NCI-H1436 treated with DMSO at 0.1 percent for 48 hours (cell line): ENCODE measurements at regions not wholly inside any gene's neighbourhood (a gene's known extent, or its start where the extent isn't known, plus 50 kb on each side); places are given as distances from the start of the nearest gene placed in this dataset.

ENCODE experiments used
- DNase-seq: peaks from one replicate; lab custom pipeline; 2025; lab: John Stamatoyannopoulos, UW

GRCh38 chr12:24603371-24603770, 345.5 kb downstream of the BCAT1 start:
- no peak for DNase-seq

- DNase-seq: no peak
Observed at GRCh38 chr12:24600996-24601395, 347.9 kb downstream of the BCAT1 start.

GRCh38 chr12:24600551-24600950, 348.4 kb downstream of the BCAT1 start:
- DNase-seq: no peak

DNA sequence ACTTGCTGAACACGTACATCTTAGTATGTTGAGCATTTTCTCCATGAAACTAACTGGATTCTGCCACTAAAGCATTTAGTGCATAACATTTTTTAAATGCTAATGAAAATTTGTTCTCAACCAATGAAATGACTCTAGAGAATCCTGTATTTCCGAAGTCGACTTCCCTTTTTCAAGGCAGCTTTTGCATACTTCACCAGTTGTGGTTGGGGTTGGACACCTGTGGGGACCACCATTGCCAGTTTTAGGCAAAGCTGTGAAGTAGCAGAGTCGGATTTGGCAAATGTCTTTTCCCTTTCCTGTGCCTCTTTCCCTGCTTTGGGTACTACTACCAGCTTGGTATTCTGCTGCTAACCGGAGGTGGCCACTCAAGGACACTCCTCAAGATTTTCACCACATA, 349.2 kb downstream of the BCAT1 start:
- DNase-seq: no peak

- DNase-seq: no peak
Observed at GRCh38 chr12:24597580-24597979, 351.3 kb downstream of the BCAT1 start.

- DNase-seq: peak; percentile 53
Observed at GRCh38 chr12:24596768-24597388, 352.0 kb downstream of the BCAT1 start.

DNA sequence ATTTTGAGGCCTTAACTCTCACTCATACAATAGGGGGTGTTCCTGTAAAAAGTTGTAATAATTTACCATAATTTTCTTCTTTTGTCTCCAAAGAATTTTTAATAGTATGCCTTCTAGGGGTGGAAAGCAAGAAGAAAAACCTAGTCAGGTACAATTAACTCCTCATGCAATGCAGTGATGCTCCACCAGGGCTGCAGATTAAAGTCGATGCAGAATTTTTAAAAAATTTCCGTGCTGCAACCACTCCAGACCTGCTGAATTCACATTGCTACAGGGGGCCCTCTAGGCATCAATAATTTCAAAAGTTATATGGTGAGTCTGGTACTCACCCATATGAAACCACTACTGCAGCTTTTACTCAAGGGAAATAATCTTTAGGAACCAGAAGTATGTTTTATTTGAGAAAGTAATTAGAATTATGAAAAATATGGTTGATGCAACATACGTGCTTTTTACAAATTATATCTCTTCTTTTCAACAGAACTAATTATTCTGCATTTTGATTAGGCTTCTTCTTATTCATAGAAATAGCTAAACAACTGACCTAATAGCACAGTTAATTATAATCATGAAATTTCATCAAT, 353.2 kb downstream of the BCAT1 start:
- DNase-seq: no peak

DNA sequence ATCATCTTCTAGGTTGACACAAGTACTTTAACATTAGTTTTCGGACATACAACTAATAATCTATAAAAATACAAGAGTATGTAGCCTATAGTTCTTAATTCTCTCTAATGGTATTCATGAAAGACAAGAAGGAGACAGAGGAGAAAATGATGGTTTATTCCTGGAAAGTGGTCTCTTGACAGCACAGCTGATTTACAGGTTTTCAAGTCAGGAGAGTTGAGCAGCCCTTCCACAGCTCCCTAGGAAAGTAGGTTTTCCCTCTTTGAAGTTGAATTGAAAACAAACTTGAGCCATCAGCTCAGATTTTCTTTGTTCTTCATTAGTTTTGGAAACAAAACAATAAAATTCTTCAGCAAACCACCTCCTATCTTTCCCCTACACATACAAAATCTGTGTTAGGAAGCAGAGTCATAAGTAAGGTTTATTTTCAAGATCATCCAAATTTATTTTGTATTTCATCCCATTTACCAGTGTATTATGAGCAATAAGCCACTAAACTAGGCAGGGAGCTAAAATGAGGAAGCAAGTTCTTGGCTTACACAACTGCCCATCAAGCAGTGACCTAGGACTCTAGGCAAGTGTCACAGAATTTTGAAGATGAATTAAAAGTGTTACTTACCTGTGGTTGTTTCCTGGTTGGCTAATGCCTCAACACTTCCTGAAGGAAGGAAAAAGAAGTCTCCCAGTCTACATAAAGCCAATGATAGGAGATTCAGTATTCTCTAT, 357.0 kb downstream of the BCAT1 start:
- DNase-seq: no peak

- DNase-seq: no peak
Observed at GRCh38 chr12:24591079-24591626, 357.7 kb downstream of the BCAT1 start.

GRCh38 chr12:24586293-24586692, 362.6 kb downstream of the BCAT1 start:
- no peak for DNase-seq

DNA sequence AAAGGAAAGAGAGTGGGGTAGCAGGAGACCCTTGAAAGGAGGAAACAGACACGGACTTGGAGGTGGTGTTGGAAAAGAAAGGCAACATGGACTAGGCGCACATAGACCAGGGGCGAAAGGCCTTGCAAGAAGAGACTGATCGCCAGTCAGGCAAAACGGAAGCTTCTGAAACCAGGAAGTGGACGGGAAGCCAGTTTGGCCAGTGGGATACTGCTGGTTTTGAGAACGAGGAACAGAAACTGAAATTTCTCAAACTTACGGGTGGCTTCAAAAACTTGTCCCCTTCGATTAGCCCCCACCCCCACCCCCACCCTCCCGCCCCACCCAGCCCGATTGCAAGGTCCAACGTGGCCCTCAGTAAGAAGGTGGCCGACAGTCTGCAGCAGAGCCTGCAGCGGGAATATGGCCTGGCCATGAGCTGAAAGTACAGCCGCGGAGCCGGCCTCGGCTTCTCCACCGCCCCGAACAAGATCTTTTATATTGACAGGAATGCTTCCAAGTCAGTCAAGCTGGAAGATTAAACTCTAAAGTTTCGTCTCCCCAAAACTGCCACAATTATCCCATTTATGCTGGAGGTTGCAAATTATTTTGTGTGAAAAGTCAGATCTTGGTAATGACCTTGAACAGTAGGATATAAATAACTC, 364.7 kb downstream of the BCAT1 start:
- DNase-seq: no peak

DNA sequence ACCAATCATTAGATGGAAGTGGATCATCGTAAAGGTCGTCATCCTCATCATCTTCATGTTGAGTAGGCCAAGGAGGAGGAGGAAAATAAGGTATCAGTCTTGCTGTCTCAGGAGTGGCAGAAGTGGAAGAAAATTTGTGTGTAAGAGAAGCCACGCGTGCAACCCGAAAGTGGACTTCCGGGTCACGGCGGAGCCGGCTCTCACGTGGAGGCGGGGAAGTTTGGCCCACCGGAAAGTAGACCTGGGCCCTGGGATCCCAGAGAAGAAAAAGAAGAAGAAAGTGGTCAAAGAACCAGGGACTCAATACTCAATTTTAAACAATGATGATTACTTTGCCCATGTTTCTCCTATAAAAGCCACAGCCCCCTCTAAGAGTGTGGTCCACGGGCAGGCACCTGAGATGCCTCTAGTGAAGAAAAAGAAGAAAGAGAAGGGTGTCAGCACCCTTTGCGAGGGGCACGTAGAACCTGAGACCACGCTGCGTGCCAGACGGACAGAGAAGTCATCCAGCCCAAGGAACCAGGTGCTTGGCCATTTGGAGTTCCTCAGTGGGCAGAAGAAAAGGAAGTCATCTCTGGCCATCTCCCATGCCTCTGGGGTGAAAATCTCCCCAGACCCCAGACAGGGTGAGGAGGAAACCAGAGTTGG, 365.8 kb downstream of the BCAT1 start:
- DNase-seq: no peak

DNA sequence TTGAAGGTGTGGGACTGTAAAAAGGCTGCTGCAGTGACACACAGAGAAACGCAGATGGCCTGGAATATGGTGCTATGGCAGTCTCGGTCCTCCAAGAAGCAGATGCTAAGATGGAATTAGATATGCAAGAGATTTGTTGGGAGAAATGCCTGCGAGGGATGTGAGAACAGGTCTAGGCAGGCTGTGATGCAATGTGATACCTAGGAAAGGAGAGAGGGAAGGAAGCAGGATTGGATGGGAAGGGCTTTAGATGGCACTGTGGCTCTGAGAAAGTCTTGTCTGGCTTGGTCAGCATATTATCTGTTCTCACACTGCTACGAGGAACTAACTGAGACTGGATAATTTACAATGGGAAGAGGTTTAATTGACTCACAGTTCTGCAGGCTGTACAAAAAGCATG, 374.4 kb downstream of the BCAT1 start:
- DNase-seq: no peak

- DNase-seq: no peak
Observed at GRCh38 chr12:24573621-24574020, 375.3 kb downstream of the BCAT1 start.

GRCh38 chr12:24565300-24565699, 383.6 kb downstream of the BCAT1 start:
- DNase-seq: no peak

DNA sequence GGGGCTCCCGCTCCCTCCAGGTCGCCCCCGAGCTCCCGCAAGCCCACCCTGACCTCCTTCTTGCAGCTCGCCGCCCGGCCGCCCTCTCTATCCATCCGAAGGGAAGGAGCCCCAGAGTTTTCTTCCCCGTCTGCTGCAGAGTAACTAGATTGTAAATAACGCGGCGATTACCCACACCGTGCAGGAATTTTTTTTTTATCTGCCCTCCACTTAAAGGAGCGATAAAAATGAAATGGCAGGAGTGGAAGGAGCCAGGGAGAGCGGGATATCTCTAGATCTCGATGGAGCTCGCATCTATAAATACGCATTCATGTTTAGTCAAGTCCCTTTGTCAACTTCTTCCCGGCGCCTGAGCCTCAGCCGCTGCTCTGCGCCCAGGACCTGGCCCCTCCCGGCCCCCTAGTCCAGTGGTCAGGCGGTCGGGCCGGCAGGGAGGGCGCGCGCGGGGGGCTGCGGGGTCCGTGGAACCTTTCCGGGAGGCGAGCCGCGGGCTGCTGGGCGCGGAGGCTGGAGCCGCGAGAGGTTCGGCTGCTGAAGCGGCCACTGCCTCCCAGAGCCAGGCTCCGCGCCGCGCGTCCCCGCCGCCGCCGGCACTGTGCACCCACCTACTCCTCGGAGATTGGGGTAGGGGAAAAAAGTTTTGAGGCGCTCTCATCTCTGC, 386.0 kb downstream of the BCAT1 start:
- DNase-seq: no peak

- DNase-seq: no peak
Observed at GRCh38 chr12:24561882-24562770, 386.8 kb downstream of the BCAT1 start.

- no peak for DNase-seq
Observed at GRCh38 chr12:24561411-24561871, 387.5 kb downstream of the BCAT1 start.

GRCh38 chr12:24560831-24561271, 388.1 kb downstream of the BCAT1 start:
- DNase-seq: no peak

- DNase-seq: no peak
Observed at GRCh38 chr12:24560192-24560775, 388.6 kb downstream of the BCAT1 start.
